HG03280 (cell line): ENCODE measurements at regions not wholly inside any gene's neighbourhood (a gene's known extent, or its start where the extent isn't known, plus 50 kb on each side); places are given as distances from the start of the nearest gene placed in this dataset.

Experiments used
- ATAC-seq: cut with Tn5 transposase; IDR thresholded peaks from one replicate; pipeline ENCODE4 v1.9.1; 2021; ENCODE audit warnings: mild to moderate bottlenecking, moderate library complexity; ENCODE audit not compliant: unreplicated experiment

DNA sequence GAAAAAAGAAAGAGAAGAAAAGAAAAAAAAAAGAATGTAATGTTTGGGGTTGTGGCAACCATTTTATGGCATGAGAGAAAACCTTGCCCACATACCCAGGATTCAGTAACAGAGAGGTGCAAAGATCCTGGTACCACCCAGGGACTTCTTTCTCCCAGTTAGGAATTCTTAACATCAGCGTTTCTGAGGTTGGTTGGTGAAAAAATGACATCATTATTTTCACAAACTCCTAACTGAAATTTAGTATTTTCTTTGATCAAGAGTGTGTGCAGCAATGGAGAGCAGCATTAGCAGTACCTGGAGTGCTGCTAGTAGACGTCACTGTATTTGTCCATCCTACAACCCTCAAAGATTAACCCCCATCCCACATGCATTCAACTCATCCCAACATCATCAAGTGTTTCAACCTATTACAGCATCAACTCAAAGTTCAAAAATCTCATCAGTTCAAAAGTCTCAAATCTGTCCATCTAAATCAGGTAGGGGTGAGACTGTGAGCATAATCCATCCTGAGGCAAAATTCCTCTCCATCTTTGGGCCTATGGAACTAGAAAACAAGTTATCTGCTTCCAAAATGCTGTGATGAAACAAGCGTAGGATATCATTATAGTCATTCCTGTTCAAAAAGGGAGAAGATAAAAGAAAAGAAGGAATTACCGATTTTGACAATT lies 60.1 kb upstream of the MSX2 start:
- no peak for ATAC-seq

DNA sequence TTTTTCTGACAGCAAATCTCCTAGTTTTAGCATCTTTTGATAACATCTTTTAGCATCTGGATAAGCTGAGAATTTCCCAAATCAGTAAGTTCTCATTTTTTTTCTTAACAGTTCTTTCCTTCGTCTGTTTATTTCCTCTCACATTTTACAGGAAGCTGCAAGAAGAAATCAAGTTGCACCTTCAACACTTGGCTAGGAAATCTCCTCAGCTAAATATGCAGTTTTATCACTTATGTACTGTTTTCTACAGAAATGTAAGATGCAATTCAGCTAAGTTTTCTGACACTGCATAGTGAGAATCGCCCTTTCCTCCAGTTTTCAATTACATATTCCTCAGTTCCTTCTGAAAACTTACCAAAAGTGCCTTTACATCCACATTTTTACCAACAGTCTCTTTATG lies 59.0 kb upstream of the MSX2 start:
- ATAC-seq: no peak

DNA sequence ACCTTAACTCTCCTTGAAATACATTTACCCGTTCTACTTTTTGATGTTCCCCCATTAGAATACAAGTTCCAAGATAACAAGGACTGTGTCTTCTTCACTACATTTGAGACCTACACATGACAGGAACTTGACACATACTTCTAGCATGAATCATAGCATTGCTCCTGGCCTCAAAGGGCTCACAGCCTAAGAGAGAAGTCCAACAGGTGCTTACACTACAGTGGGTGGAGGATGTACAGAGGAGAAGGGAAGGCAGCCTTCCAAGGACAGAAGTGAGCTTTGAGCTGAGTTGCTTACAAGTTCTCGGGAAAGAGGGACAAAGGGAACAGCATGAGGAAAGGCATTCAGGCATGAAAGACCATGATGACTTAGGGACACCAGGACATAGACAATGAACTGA lies 56.9 kb upstream of the MSX2 start:
- no peak for ATAC-seq

DNA sequence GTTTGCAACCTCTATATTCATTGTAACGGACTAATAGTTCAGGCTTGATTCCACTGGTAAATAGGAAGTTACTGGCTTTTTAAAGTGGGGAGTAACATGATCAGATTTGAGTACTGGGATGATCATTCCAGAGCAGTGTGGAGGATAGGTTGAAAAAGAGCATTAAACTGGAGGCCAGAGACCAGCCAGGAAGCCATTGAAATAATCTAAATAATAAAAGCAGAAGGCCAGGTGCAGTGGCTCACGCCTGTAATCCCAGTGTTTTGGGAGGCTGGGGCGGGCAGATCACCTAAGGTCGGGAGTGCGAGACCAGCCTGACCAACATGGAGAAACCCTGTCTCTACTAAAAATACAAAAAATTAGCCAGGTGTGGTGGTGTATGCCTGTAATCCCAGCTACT lies 56.0 kb upstream of the MSX2 start:
- no peak for ATAC-seq
